GM21529 (cell line): ENCODE measurements at regions not wholly inside any gene's neighbourhood (a gene's known extent, or its start where the extent isn't known, plus 50 kb on each side); places are given as distances from the start of the nearest gene placed in this dataset.

ENCODE experiments used
- ATAC-seq: cut with Tn5 transposase; IDR thresholded peaks from one replicate; pipeline ENCODE4 v1.9.1; 2021; ENCODE audit not compliant: unreplicated experiment

GRCh38 chr4:125911058-125911457 lies 596.3 kb downstream of the FAT4 start:
- ATAC-seq, result no peak

- no peak for ATAC-seq
Measured at GRCh38 chr4:125911481-125911880, 596.7 kb downstream of the FAT4 start.

- ATAC-seq, result no peak
Measured at GRCh38 chr4:125917559-125917958, 602.8 kb downstream of the FAT4 start.

- ATAC-seq, result no peak
Measured at GRCh38 chr4:125928652-125929051, 613.9 kb downstream of the FAT4 start.

- no peak for ATAC-seq
Measured at GRCh38 chr4:125938541-125938940, 623.8 kb downstream of the FAT4 start.

- ATAC-seq, result no peak
Measured at GRCh38 chr4:125940426-125940825, 625.7 kb downstream of the FAT4 start.

GRCh38 chr4:125944966-125945365 lies 630.2 kb downstream of the FAT4 start:
- ATAC-seq, result no peak

GRCh38 chr4:125948021-125948420 lies 633.3 kb downstream of the FAT4 start:
- ATAC-seq, result no peak

- ATAC-seq, result no peak
Measured at GRCh38 chr4:125951261-125951887, 636.6 kb downstream of the FAT4 start.

- ATAC-seq, result no peak
Measured at GRCh38 chr4:125952631-125953030, 637.9 kb downstream of the FAT4 start.

- no peak for ATAC-seq
Measured at GRCh38 chr4:125956276-125956675, 641.5 kb downstream of the FAT4 start.

- ATAC-seq, result no peak
Measured at GRCh38 chr4:125958519-125958918, 643.8 kb downstream of the FAT4 start.

- no peak for ATAC-seq
Measured at GRCh38 chr4:125961626-125962025, 646.9 kb downstream of the FAT4 start.

GRCh38 chr4:125975861-125976397 lies 661.2 kb downstream of the FAT4 start:
- no peak for ATAC-seq

GRCh38 chr4:125979950-125980349 lies 665.2 kb downstream of the FAT4 start:
- no peak for ATAC-seq

- no peak for ATAC-seq
Measured at GRCh38 chr4:125983168-125983567, 668.4 kb downstream of the FAT4 start.

- no peak for ATAC-seq
Measured at GRCh38 chr4:125985856-125986255, 671.1 kb downstream of the FAT4 start.

GRCh38 chr4:125986307-125986706 lies 671.6 kb downstream of the FAT4 start:
- no peak for ATAC-seq

GRCh38 chr4:125988464-125988863 lies 673.7 kb downstream of the FAT4 start:
- no peak for ATAC-seq

- no peak for ATAC-seq
Measured at GRCh38 chr4:125991398-125991797, 676.6 kb downstream of the FAT4 start.

GRCh38 chr4:125992891-125993290 lies 678.1 kb downstream of the FAT4 start:
- ATAC-seq, result no peak

- ATAC-seq, result no peak
Measured at GRCh38 chr4:125994024-125994423, 679.3 kb downstream of the FAT4 start.

GRCh38 chr4:125994430-125994829 lies 679.7 kb downstream of the FAT4 start:
- ATAC-seq, result no peak
